ENCODE measurements at regions not wholly inside any gene's neighbourhood (a gene's known extent, or its start where the extent isn't known, plus 50 kb on each side); places are given as distances from the start of the nearest gene placed in this dataset.
"Not testable (repeated sequence)": the region's sequence is repeated elsewhere in the genome, so short reads cannot be mapped to it uniquely, and the experiment has no call there.

GRCh38 chr21:30104241-30104640, 62.4 kb downstream of the CLDN17 start:
- no peak for DNase-seq

- no peak for DNase-seq
Observed at GRCh38 chr21:30102871-30103270, 63.7 kb downstream of the CLDN17 start.

- no peak for DNase-seq
Observed at GRCh38 chr21:30101967-30102366, 64.6 kb downstream of the CLDN17 start.

GRCh38 chr21:30097791-30098190, 68.8 kb downstream of the CLDN17 start:
- no peak for DNase-seq

GRCh38 chr21:30083225-30083945, 83.2 kb downstream of the CLDN17 start:
- DNase-seq = no peak

- no peak for DNase-seq
Observed at GRCh38 chr21:30081506-30081905, 85.1 kb downstream of the CLDN17 start.

GRCh38 chr21:30072496-30072895, 94.1 kb downstream of the CLDN17 start:
- DNase-seq = peak; percentile 29

GRCh38 chr21:30058928-30059327, 107.7 kb downstream of the CLDN17 start:
- DNase-seq = no peak

GRCh38 chr21:30057108-30057507, 109.5 kb downstream of the CLDN17 start:
- DNase-seq = no peak

GRCh38 chr21:30048570-30048969, 108.8 kb upstream of the GRIK1 start:
- DNase-seq = no peak

- no peak for DNase-seq
Observed at GRCh38 chr21:30044447-30045064, 104.8 kb upstream of the GRIK1 start.

- no peak for DNase-seq
Observed at GRCh38 chr21:30042443-30042842, 102.6 kb upstream of the GRIK1 start.

- DNase-seq = no peak
Observed at GRCh38 chr21:30033441-30033840, 93.6 kb upstream of the GRIK1 start.

GRCh38 chr21:30030416-30030815, 90.6 kb upstream of the GRIK1 start:
- DNase-seq = no peak

GRCh38 chr21:30028537-30028936, 88.7 kb upstream of the GRIK1 start:
- no peak for DNase-seq

- DNase-seq = no peak
Observed at GRCh38 chr21:30027986-30028385, 88.2 kb upstream of the GRIK1 start.

GRCh38 chr21:30023056-30023455, 83.3 kb upstream of the GRIK1 start:
- not testable (repeated sequence) for DNase-seq

GRCh38 chr21:30014886-30015285, 75.1 kb upstream of the GRIK1 start:
- no peak for DNase-seq

GRCh38 chr21:29991624-29992023, 51.8 kb upstream of the GRIK1 start:
- DNase-seq = no peak

GRCh38 chr21:29989634-29990234, 49.9 kb upstream of the GRIK1 start:
- no peak for DNase-seq

Measured in left hindlimb (tissue), 1 donor.